Esophagus squamous epithelium (tissue), 5 donors: ENCODE measurements at regions not wholly inside any gene's neighbourhood (a gene's known extent, or its start where the extent isn't known, plus 50 kb on each side); places are given as distances from the start of the nearest gene placed in this dataset.

Experiments
- DNase-seq: peaks from one replicate; lab custom pipeline; 2025; lab: John Stamatoyannopoulos, UW
- H3K27ac ChIP-seq, 4 donors: fragments of 200-600 bp; sonication (generic); one replicate each; pipeline ENCODE4 v1.5.1; 2016 to 2019; ENCODE audit warnings: mild to moderate bottlenecking in 1 of 4
- H3K27me3 ChIP-seq, 4 donors: fragments of 200-600 bp; sonication (generic); 1 replicate in 3 of 4; 2 replicates in 1 of 4; pipeline versions ENCODE4 v1.5.1 to v1.6.0; 2017 to 2021; ENCODE audit warnings: antibody characterized with exemption in 1 of 4
- H3K36me3 ChIP-seq, 3 donors: fragments of 200-600 bp; sonication (generic); one replicate each; pipeline ENCODE4 v1.5.1; 2016 to 2019
- H3K4me1 ChIP-seq, 3 donors: fragments of 200-600 bp; sonication (generic); one replicate each; pipeline ENCODE4 v1.5.1; 2017 to 2019
- H3K4me3 ChIP-seq, 4 donors: fragments of 200-600 bp; sonication (generic); 1 replicate in 3 of 4; 2 replicates in 1 of 4; pipeline ENCODE4 v1.5.1; 2016 to 2019; ENCODE audit warnings: mild to moderate bottlenecking in 2 of 4, moderate library complexity in 1 of 4
- H3K9me3 ChIP-seq, 3 donors: fragments of 200-600 bp; sonication (generic); one replicate each; pipeline ENCODE4 v1.5.1; 2016 to 2019
- POLR2A ChIP-seq, 4 donors: fragments of 450-650 bp; IDR thresholded peaks; one replicate each; pipeline ENCODE4 v1.6.1; 2017; ENCODE audit warnings: antibody characterized with exemption in 4 of 4, mild to moderate bottlenecking in 4 of 4, moderate library complexity in 3 of 4
- WGBS, 2 donors: methylation state at CpG; one replicate each; pipeline ENCODE4 v1.1.5; 2018; 5-methylcytosine and 5-hydroxymethylcytosine counted together
- intact Hi-C: fragments of 100-400 bp; cut with DNase I; formaldehyde crosslinking; loops from one replicate; pipeline ENCODE4 v1.15.0; 2022
- TF ChIP-seq, protein P1 (sequence below), 6 experiments: fragments of 450-650 bp in 4 of 6; fragments of 200-600 bp in 2 of 6; sonication (generic) in 2 of 6; IDR thresholded peaks; one replicate each; pipeline ENCODE4 v1.5.1; 2016 to 2019; ENCODE audit warnings: antibody characterized with exemption in 6 of 6, mild to moderate bottlenecking in 4 of 6, moderate library complexity in 4 of 6
- donor health status: DM: yes; HTN: yes; CAD: no.

- 57 to 71% methylated on average over 1 of the region's 1 CpG for WGBS, 2 donors
- H3K27me3 ChIP-seq: no peaks in the 10 kb centered on the region
- TF ChIP-seq POLR2A (IDR thresholded peaks at IDR 0.05): no peak
- TF ChIP-seq, protein P1, sequence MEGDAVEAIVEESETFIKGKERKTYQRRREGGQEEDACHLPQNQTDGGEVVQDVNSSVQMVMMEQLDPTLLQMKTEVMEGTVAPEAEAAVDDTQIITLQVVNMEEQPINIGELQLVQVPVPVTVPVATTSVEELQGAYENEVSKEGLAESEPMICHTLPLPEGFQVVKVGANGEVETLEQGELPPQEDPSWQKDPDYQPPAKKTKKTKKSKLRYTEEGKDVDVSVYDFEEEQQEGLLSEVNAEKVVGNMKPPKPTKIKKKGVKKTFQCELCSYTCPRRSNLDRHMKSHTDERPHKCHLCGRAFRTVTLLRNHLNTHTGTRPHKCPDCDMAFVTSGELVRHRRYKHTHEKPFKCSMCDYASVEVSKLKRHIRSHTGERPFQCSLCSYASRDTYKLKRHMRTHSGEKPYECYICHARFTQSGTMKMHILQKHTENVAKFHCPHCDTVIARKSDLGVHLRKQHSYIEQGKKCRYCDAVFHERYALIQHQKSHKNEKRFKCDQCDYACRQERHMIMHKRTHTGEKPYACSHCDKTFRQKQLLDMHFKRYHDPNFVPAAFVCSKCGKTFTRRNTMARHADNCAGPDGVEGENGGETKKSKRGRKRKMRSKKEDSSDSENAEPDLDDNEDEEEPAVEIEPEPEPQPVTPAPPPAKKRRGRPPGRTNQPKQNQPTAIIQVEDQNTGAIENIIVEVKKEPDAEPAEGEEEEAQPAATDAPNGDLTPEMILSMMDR (IDR thresholded peaks at IDR 0.05): no peak
Observed at GRCh38 chr6:23040899-23041298, 471.5 kb downstream of the HDGFL1 start.

DNA sequence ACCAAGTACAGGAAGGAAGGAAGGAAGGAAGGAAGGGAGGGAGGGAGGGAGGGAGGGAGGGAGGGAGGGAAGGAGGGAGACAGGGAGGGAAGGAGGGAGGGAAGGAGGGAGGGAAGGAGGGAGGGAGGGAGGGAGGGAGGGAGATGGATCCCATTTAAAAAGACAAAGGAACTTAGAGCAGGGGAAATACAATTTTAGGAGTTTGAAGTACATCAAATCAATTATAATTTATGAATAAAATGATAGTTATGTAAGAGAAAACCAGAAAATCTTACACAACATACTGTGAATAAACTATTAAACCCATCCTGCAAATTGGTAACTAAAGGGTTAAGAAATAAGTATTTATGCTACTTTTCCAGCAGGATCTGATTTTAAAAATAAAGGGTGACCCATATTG lies 475.9 kb downstream of the HDGFL1 start:
- DNase-seq: no peak
- Histone ChIP-seq H3K27ac (no peak overlapping the region), H3K9me3 (no peaks in the 10 kb centered on the region), H3K4me3 (no peak overlapping the region), H3K4me1 (no peaks in the 10 kb centered on the region), H3K36me3 (no peaks in the 10 kb centered on the region), H3K27me3 (no peaks in the 10 kb centered on the region)
- TF ChIP-seq POLR2A (IDR thresholded peaks at IDR 0.05): no peak
- TF ChIP-seq, protein P1 (IDR thresholded peaks at IDR 0.05): no peak
- intact Hi-C loops: no loop called here

More at GRCh38 chr6:23040899-23041298, 471.5 kb downstream of the HDGFL1 start:
- intact Hi-C loops: no loop called here
- Histone ChIP-seq H3K4me3 (no peak overlapping the region), H3K36me3 (no peaks in the 10 kb centered on the region), H3K9me3 (no peaks in the 10 kb centered on the region), H3K27ac (no peak overlapping the region), H3K4me1 (no peaks in the 10 kb centered on the region)
- DNase-seq: no peak

- Histone ChIP-seq H3K36me3 (no peaks in the 10 kb centered on the region), H3K27me3 (no peaks in the 10 kb centered on the region), H3K4me1 (no peaks in the 10 kb centered on the region), H3K4me3 (no peak overlapping the region), H3K27ac (no peak overlapping the region), H3K9me3 (no peaks in the 10 kb centered on the region)
- no peak for DNase-seq
- TF ChIP-seq, protein P1 (IDR thresholded peaks at IDR 0.05): no peak
- no peak for TF ChIP-seq POLR2A (IDR thresholded peaks at IDR 0.05)
- intact Hi-C loops: no loop called here
- 85 to 88% methylated on average over 4 of the region's 4 CpGs for WGBS, 2 donors
Observed at GRCh38 chr6:23055523-23055922, 486.2 kb downstream of the HDGFL1 start.

DNA sequence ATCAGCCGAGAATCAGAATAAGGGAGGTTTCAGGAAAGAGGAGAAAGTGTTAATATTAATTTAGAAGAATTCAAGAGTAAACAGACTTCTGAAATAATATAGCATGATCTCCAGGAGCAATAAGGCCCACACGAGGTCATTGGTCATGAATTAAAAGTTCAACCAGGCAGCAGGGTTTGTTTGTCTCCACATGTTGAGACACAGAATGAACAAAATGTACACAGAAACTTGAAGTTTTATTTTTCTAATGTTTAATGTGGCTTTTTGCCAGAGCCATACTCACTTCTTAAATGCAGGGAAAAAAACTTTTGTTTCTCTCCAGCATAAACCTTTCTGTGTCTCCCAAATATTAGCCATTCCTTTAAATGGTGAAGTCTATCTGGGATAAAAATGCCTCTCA lies 504.5 kb downstream of the HDGFL1 start:
- intact Hi-C loops: no loop called here
- Histone ChIP-seq H3K27me3 (no peaks in the 10 kb centered on the region), H3K4me1 (no peaks in the 10 kb centered on the region), H3K9me3 (peaks cover 0 to 4% (median 0%) of the 10 kb centered on the region in 3 donors), H3K27ac (no peak overlapping the region), H3K4me3 (no peak overlapping the region), H3K36me3 (no peaks in the 10 kb centered on the region)
- WGBS, 2 donors: 33 to 40% methylated on average over 2 of the region's 2 CpGs
- TF ChIP-seq, protein P1 (IDR thresholded peaks at IDR 0.05): no peak
- no peak for TF ChIP-seq POLR2A (IDR thresholded peaks at IDR 0.05)
- DNase-seq: no peak

- no peak for DNase-seq
- WGBS, 2 donors: 81 to 83% methylated on average over 3 of the region's 3 CpGs
Observed at GRCh38 chr6:23077772-23078171, 508.4 kb downstream of the HDGFL1 start.

More at GRCh38 chr6:23077772-23078171, 508.4 kb downstream of the HDGFL1 start:
- intact Hi-C loops: no loop called here
- Histone ChIP-seq H3K27ac (no peak overlapping the region), H3K36me3 (no peaks in the 10 kb centered on the region), H3K4me1 (no peaks in the 10 kb centered on the region), H3K9me3 (peaks cover 0 to 4% (median 0%) of the 10 kb centered on the region in 3 donors), H3K4me3 (no peak overlapping the region), H3K27me3 (no peaks in the 10 kb centered on the region)
- TF ChIP-seq, protein P1 (IDR thresholded peaks at IDR 0.05): no peak
- no peak for TF ChIP-seq POLR2A (IDR thresholded peaks at IDR 0.05)
